Stimulated activated CD4-positive, alpha-beta T cell treated with anti-CD3 and anti-CD28 coated beads, Interleukin-4, amount 100 ng/mL, for 4 hours (primary cell): ENCODE measurements at regions not wholly inside any gene's neighbourhood (a gene's known extent, or its start where the extent isn't known, plus 50 kb on each side); places are given as distances from the start of the nearest gene placed in this dataset.

ENCODE experiments used
- DNase-seq, 2 experiments: peaks; one replicate each; pipeline ENCODE4 v3.0.0-alpha.2; 2020

- DNase-seq = no peak
Observed at GRCh38 chr2:221100467-221101089, 471.5 kb downstream of the EPHA4 start.

DNA sequence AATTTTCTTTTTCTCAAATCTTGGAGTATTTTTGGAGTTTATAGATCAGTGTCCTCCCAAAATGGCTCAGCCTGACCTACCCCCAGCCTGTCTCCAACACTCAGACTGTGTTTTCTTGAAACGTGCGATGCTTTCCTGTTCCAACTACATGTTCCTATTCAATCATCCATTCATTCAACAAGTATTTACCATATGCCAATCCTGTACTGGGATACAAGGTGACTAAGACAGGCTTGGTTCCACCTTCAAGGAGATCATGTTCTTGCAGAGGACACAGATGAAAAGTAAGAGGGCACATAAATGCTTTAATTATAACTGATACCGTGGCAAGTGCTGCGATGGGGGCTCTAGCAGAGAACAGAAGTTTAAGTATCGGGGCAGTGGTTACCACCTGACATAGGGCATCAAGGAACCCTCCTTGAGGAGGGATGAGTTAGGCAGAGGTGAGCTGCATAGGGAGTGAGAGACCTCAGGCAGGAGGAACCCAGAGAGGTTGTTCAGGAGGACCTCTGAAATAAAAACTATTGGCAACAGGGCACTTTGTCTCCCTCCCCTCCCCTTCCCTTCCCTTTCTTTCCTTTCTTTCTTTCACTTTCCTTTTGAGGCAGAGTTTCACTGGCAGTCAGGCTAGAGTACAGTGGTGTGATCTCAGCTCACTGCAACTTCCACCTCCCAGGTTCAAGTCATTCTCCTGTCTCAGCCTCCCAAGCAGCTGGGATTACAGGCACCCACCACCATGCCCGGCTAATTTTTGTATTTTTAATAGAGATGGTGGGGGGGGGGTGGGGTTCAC, 469.0 kb downstream of the EPHA4 start:
- no peak for DNase-seq

- no peak for DNase-seq
Observed at GRCh38 chr2:221103930-221104329, 468.2 kb downstream of the EPHA4 start.

GRCh38 chr2:221104361-221104811, 467.7 kb downstream of the EPHA4 start:
- DNase-seq = no peak

GRCh38 chr2:221106241-221106640, 465.9 kb downstream of the EPHA4 start:
- no peak for DNase-seq

- DNase-seq = no peak
Observed at GRCh38 chr2:221107424-221107823, 464.7 kb downstream of the EPHA4 start.

DNA sequence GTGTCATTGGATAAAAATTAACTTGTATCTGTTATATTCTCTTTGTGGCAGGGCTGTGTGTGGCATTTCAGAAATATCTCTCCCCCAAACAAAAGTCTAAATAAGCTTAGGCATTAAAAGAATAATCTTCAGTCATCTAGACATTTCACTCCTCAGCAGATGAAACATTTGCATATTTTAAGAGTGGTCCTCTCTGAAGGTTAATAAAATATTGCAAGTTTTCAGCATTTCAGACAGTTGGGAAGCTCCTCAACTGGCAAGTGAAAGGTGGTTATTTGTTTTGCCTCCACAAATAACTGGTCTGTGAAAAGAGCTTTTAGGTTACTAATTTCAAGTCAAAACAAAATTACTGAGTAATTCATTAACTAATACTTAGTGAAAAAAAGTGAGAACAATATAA, 462.6 kb downstream of the EPHA4 start:
- DNase-seq = no peak

GRCh38 chr2:221111739-221112138, 460.4 kb downstream of the EPHA4 start:
- no peak for DNase-seq

DNA sequence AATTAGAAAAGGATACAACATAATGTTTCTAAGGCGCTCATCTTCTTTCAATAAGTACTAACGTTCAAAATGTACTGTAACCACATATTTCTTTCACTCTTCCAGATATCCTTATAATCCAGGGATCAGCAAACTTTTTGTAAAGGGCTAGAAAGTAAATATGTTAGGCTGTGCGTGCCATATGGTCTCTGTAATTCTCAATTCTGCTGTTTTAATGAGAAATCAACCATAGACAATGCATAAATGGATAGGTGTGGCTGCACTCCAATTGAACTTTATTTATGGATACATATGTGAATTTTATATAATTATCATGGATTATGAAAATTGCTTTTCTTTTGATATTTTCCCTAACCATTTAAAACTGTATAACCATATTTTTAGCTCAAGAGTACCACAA, 459.4 kb downstream of the EPHA4 start:
- no peak for DNase-seq

DNA sequence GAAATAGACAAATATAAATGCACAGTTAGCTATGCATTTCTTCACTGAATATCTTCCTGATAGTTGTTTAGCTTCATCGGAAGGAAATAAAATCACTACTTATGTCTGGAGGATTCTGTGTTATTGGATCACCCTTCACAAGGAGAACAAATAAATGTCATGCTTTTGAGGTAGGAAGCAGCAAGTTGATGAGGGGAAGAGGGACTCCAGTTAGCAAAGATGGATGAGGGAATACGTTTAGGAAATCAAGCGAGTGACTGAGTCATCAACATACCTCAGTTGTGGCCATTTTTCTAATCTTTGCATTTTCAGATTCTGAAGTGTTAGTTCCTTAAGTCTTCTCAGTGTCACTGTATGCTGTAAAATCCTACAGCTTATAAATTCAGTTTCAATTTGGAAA, 456.2 kb downstream of the EPHA4 start:
- no peak for DNase-seq

DNA sequence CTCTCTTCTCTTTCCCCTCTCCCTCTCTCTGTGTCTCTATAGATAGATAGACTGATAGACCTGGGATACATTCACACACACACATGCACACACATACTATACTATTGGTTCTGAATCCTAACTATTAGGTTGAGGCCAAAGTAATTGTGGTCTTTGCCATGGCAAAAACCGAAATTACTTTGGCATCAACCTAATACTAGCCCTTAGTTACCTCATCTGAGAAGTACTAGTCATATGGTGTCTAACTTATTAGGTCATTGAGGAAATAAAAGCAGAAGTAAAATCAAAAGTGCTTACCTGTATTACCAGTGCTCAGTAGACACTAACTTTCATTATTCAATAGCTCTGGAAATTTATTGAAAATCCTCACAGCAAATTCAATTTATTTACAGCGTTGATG, 451.5 kb downstream of the EPHA4 start:
- DNase-seq = no peak

DNA sequence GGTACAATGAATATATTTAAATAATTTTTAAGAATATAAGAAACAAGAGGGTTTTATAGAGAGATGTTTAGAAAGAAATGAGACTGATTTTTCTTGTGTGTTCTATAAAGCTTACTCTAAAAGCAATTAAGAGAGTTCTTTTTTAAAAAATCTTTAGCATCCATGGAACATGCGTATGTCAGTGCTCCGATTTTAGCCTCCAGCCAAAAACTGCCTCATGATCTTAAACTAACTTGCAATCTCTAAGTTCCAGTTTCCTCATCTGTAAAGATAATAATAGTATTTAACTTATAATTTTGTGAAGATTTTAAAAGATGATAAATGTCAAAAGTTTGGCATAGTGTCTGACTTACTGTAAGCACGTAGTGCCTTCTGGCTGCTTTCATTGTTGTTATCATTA, 448.7 kb downstream of the EPHA4 start:
- DNase-seq = no peak

DNA sequence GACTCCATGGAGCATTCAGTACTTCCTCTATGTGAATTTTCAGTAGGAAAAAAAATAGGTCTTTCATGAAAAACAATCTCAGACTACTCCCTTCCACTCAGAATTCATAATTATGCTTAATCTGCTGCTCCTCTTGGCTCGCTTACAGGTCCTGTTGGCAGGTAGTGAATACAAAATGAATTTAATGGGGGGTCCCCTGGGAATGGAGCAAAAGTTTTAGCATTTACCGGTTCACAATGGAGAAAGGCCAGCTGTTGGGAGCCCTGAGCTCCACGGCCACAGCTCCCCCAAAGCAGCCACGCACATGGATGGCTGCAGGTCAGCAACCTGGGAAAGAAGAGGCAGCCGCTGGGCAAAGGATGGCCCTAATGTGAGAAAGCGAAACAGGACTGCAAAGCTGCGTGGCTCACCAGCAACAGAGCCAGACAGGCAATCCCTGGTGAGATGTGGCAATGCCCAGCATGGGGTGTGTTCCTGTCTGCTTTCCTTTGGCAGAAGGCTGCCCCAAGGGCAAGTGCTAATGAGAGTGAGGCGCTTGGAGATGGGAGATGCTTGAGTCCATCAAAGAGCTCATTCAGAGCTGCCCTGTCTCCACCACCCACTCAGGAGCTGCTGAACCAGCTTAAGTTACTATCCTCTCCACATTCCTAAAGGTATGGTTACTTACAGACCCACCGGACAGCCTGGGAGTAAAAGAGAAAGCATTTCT, 447.4 kb downstream of the EPHA4 start:
- DNase-seq = no peak

DNA sequence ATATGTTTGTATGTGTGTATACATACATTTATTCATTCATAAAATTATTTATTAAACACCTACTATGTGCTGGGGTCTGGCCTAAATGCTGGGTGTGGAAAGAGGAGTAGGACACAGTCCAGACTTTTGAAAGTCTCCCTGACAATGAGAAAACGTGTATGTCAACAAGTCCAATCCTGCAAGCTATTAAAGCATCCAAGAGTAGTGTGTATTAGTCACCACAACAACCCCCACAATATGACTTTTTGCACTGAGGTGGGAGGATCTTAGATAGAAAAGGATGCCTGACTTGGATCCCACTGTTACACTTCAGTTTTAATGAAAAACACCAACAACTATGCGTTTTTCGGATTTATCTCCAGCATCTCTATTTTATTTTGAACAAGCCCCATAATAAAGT, 446.4 kb downstream of the EPHA4 start:
- no peak for DNase-seq

DNA sequence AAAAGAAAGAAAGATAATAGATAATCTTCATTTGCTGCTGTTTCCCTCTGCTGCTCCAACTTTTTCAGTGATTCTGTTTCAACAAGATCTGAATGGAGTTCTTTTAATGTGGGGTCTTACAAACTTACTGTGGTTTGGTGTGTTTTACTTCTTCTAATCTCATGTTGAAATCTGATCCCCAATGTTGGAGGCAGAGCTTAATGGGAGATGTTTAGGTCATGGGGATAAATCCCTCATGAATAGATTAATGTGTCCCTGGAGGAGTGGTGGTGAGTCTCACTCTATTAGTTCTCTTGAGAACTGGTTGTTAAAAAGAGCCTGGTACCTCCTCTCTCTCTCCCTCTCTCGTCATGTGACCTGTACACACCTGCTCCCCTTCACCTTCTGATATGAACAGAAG, 442.4 kb downstream of the EPHA4 start:
- no peak for DNase-seq

DNA sequence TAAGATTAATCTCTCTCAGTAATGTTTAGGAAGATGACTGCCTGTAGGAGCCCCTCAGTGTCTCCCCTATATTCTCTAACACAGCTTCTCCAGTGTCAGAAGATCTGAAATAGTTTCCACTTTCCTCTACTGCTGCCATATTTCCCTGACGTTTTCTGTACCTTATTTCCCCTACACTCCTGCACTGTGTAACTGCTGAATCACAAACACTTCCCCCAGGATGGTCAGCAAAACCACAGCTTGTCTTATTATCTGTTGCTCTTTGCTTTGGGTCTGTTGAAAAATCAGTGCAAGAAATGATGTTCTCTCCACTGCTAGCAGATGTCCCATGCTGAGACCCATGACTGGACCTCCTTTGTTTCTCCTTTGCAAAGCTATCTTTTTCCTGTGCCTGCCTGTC, 441.7 kb downstream of the EPHA4 start:
- no peak for DNase-seq

GRCh38 chr2:221133941-221134340, 438.2 kb downstream of the EPHA4 start:
- no peak for DNase-seq

DNA sequence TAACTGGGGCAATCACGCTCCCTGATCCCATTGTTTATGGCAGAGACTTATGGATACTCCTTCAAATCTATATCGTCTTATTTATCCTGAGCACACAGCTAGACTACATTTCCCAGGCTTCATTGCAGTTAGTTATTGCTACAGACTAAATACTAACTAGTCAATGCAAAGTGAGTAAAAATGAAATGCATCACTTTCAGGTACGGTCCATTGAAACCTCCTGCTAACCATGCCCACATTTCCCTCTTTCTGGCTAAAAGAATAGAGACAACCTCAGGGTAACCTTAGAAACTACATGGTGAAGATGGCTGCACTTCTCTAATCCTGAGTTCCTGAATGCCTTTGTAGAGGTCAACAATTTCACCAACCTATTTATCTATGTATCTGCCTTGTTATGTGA, 437.4 kb downstream of the EPHA4 start:
- no peak for DNase-seq

DNA sequence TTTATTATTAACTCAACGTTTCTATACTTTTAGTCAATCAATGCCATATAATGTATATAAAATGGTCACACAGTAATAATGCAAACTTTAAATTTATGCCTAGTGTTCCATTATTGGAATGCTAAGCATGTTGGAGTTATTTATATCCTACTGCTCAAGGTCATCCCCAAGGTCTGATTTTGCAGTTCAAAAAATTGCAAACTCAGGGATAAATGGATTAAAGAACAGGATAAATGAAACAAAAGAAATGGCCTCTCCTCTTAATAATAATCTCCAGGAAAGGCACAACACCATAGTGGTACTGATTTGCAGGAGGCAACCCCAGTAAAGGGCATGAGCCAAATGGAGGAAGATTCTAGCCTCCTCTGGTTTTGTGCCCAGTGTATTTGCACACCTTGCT, 436.4 kb downstream of the EPHA4 start:
- DNase-seq = no peak

GRCh38 chr2:221137385-221137784, 434.7 kb downstream of the EPHA4 start:
- no peak for DNase-seq

- DNase-seq = no peak
Observed at GRCh38 chr2:221142341-221142740, 429.8 kb downstream of the EPHA4 start.

GRCh38 chr2:221143231-221143630, 428.9 kb downstream of the EPHA4 start:
- DNase-seq = no peak

- DNase-seq = no peak
Observed at GRCh38 chr2:221144909-221145308, 427.2 kb downstream of the EPHA4 start.

DNA sequence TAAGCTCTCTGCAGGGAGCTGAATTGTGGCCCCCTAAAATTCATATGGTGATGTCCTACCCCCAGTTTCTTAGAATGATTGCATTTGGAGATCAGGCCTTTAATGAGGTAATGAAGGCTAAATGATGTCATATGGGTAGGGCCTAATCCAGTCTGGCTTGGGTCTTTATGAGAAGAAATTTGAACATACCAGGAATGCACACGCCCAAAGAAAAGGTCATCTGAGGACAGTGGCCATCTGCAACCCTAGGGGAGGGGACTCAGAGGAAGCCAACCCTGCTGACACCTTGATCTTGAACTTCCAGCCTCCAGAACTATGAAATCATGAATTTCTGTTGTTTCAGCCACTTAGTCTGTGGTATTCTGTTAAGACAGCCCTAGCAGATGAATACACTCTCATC, 426.7 kb downstream of the EPHA4 start:
- DNase-seq = no peak
